CD4-positive, alpha-beta memory T cell (primary cell): ENCODE measurements at regions not wholly inside any gene's neighbourhood (a gene's known extent, or its start where the extent isn't known, plus 50 kb on each side); places are given as distances from the start of the nearest gene placed in this dataset.
"Not testable (repeated sequence)": the region's sequence is repeated elsewhere in the genome, so short reads cannot be mapped to it uniquely, and the experiment has no call there.

ENCODE experiments used
- CTCF ChIA-PET: fragments of 350-600 bp; sonication (Branson Sonifier 250); formaldehyde crosslinking; loops from one replicate; lab custom pipeline; 2021; ENCODE audit warnings: inconsistent platforms; ENCODE audit not compliant: partially characterized antibody; lab: Charles Lee
- POLR2A ChIA-PET: fragments of 350-600 bp; sonication (Branson Sonifier 250); formaldehyde crosslinking; loops from one replicate; lab custom pipeline; 2021; ENCODE audit not compliant: partially characterized antibody; lab: Charles Lee
- DNase-seq, 5 donors: peaks; one replicate each; pipeline versions ENCODE4 v3.0.0 to v3.0.0-alpha.2; 2020 to 2022; ENCODE audit warnings: mixed read lengths in 1 of 5
- H3K27ac ChIP-seq: one replicate; pipeline ENCODE4 v1.7.0; 2013; ENCODE audit warnings: low read depth, low read length
- H3K27me3 ChIP-seq: 2 replicates; pipeline ENCODE4 v1.7.0; 2013; ENCODE audit warnings: mild to moderate bottlenecking, low read length, moderate library complexity; ENCODE audit not compliant: insufficient read depth
- H3K36me3 ChIP-seq: 2 replicates; pipeline ENCODE4 v1.7.0; 2013; ENCODE audit warnings: mild to moderate bottlenecking, low read length, moderate library complexity; ENCODE audit not compliant: insufficient read depth
- H3K4me1 ChIP-seq: 2 replicates; pipeline ENCODE4 v1.7.0; 2013; ENCODE audit warnings: mild to moderate bottlenecking, low read length, moderate library complexity; ENCODE audit not compliant: insufficient read depth
- H3K4me3 ChIP-seq, 2 donors: one replicate each; pipeline ENCODE4 v1.7.0; 2013; ENCODE audit warnings: low read length in 2 of 2, mild to moderate bottlenecking in 1 of 2
- H3K9me3 ChIP-seq, 2 donors: one replicate each; pipeline ENCODE4 v1.7.0; 2013; ENCODE audit warnings: low read length in 2 of 2, control low read depth in 1 of 2; ENCODE audit not compliant: control insufficient read depth in 1 of 2
- H3K27ac Mint-ChIP-seq, 7 donors: one replicate each; pipeline ENCODE4 v1.8.0; 2020 to 2021; ENCODE audit warnings: mixed read lengths in 7 of 7, mild to moderate bottlenecking in 6 of 7, inconsistent platforms in 3 of 7, moderate library complexity in 3 of 7
- H3K27me3 Mint-ChIP-seq, 2 donors: one replicate each; pipeline ENCODE4 v1.8.0; 2020 to 2021; ENCODE audit warnings: mixed read lengths in 2 of 2
- H3K36me3 Mint-ChIP-seq, 2 donors: one replicate each; pipeline ENCODE4 v1.8.0; 2020 to 2021; ENCODE audit warnings: mixed read lengths in 2 of 2, inconsistent platforms in 1 of 2, mild to moderate bottlenecking in 1 of 2
- H3K4me1 Mint-ChIP-seq, 4 donors: one replicate each; pipeline ENCODE4 v1.8.0; 2020 to 2021; ENCODE audit warnings: mixed read lengths in 4 of 4, mild to moderate bottlenecking in 1 of 4
- H3K4me3 Mint-ChIP-seq, 8 donors: one replicate each; pipeline ENCODE4 v1.8.0; 2020 to 2021; ENCODE audit warnings: mixed read lengths in 8 of 8, mild to moderate bottlenecking in 7 of 8, moderate library complexity in 6 of 8, inconsistent platforms in 3 of 8
- H3K9me3 Mint-ChIP-seq, 8 donors: one replicate each; pipeline ENCODE4 v1.8.0; 2020 to 2021; ENCODE audit warnings: mixed read lengths in 8 of 8, mild to moderate bottlenecking in 5 of 8, inconsistent platforms in 3 of 8, moderate library complexity in 1 of 8
- intact Hi-C: fragments of 100-400 bp; cut with micrococcal nuclease; formaldehyde crosslinking; loops from one replicate; pipeline ENCODE4 v1.15.1; 2023

GRCh38 chr1:838291-838690 lies 85.4 kb upstream of the SAMD11 start:
- peak overlapping the region; percentile 13 to 78 (median 64) for H3K27ac Mint-ChIP-seq
- H3K27ac ChIP-seq, H3K27me3 Mint-ChIP-seq, POLR2A ChIA-PET, H3K4me3 ChIP-seq, H3K36me3 ChIP-seq, H3K27me3 ChIP-seq, H3K9me3 Mint-ChIP-seq, H3K9me3 ChIP-seq, intact Hi-C loops, DNase-seq, CTCF ChIA-PET: not testable (repeated sequence)
- peaks cover 33% of the 10 kb centered on the region for H3K4me1 ChIP-seq
- H3K4me3 Mint-ChIP-seq, result peak overlapping the region in 1 of 8 donors; percentile 7
- peaks cover 31 to 57% (median 41%) of the 10 kb centered on the region in 4 donors for H3K4me1 Mint-ChIP-seq
- peaks cover 11 to 16% of the 10 kb centered on the region in 2 donors for H3K36me3 Mint-ChIP-seq

GRCh38 chr1:840592-840991 lies 83.1 kb upstream of the SAMD11 start:
- DNase-seq, CTCF ChIA-PET: not testable (repeated sequence)
- H3K4me3 Mint-ChIP-seq, result peak overlapping the region in 6 of 8 donors; percentile 0 to 79 (median 41)

GRCh38 chr1:841671-842425 lies 81.9 kb upstream of the SAMD11 start:
- Histone ChIP-seq H3K4me1 (peaks cover 53% of the 10 kb centered on the region), H3K27ac (peak overlapping the region; percentile 37)
- intact Hi-C loops, CTCF ChIA-PET, H3K36me3 Mint-ChIP-seq, H3K9me3 Mint-ChIP-seq, POLR2A ChIA-PET, H3K4me3 ChIP-seq, H3K27me3 Mint-ChIP-seq, H3K9me3 ChIP-seq, H3K36me3 ChIP-seq, H3K27me3 ChIP-seq: not testable (repeated sequence)
- H3K4me3 Mint-ChIP-seq, result peak overlapping the region; percentile 45 to 79 (median 64)
- DNase-seq, result peak; percentile 29 to 51 (median 39)
- H3K4me1 Mint-ChIP-seq, result peaks cover 45 to 78% (median 61%) of the 10 kb centered on the region in 4 donors
- H3K27ac Mint-ChIP-seq, result peak overlapping the region; percentile 57 to 94 (median 87)

More at GRCh38 chr1:840592-840991, 83.1 kb upstream of the SAMD11 start:
- H3K9me3 ChIP-seq, H3K4me3 ChIP-seq, POLR2A ChIA-PET, H3K27me3 Mint-ChIP-seq, intact Hi-C loops, H3K27me3 ChIP-seq, H3K27ac ChIP-seq, H3K36me3 Mint-ChIP-seq, H3K36me3 ChIP-seq, H3K9me3 Mint-ChIP-seq: not testable (repeated sequence)
- H3K27ac Mint-ChIP-seq, result peak overlapping the region; percentile 10 to 94 (median 87)
- H3K4me1 Mint-ChIP-seq, result peaks cover 46 to 73% (median 58%) of the 10 kb centered on the region in 4 donors
- peaks cover 53% of the 10 kb centered on the region for H3K4me1 ChIP-seq

DNA sequence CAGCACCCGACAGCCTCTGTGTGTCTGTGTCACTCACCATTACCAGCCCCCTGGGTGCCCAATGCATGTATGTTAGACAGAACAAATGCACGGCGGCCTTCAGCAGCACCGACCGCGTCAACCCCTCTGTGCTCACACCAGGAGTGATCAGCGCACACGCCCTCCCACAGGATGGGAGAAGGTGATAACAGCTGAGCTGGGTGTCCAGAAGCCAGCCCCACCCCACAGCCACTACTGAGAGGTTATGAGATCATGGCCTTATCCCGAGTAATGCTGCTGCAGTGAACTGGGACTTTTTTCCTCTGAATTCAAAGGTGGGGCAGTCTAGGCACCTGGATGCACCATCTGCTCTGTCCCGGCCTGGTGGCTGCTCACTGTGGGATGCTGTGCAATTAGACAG lies 80.9 kb upstream of the SAMD11 start:
- POLR2A ChIA-PET, H3K27me3 Mint-ChIP-seq, H3K36me3 ChIP-seq, H3K9me3 Mint-ChIP-seq, H3K4me3 ChIP-seq, intact Hi-C loops, H3K27me3 ChIP-seq, CTCF ChIA-PET, H3K36me3 Mint-ChIP-seq, DNase-seq, H3K9me3 ChIP-seq: not testable (repeated sequence)
- peaks cover 45 to 77% (median 60%) of the 10 kb centered on the region in 4 donors for H3K4me1 Mint-ChIP-seq
- H3K4me1 ChIP-seq, result peaks cover 49% of the 10 kb centered on the region
- peak overlapping the region; percentile 82 to 94 (median 92) for H3K27ac Mint-ChIP-seq
- H3K27ac ChIP-seq, result peak overlapping the region; percentile 41
- peak overlapping the region in 7 of 8 donors; percentile 49 to 85 (median 71) for H3K4me3 Mint-ChIP-seq

DNA sequence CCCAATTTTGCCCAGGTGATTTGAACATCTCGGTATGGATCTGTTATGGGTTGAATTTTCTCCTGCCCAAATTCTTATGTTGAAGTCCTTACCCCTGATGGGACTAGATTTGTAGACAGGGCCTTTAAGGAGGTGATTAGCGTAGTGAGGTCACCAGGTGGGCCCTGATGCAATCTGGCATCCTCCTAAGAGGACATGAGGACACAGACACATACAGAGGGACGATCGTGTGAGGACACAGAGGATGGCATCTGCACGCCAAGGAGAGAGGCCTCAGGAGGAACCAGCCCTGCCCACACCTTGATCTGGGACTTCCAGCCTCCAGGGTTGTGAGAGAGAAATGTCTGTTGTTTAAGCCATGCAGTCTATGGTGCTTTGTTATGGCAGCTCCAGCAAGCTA lies 79.8 kb upstream of the SAMD11 start:
- H3K4me3 ChIP-seq, H3K27me3 Mint-ChIP-seq, H3K9me3 ChIP-seq, H3K36me3 Mint-ChIP-seq, POLR2A ChIA-PET, DNase-seq, H3K27me3 ChIP-seq, CTCF ChIA-PET, H3K36me3 ChIP-seq, H3K9me3 Mint-ChIP-seq, intact Hi-C loops: not testable (repeated sequence)
- peaks cover 49% of the 10 kb centered on the region for H3K4me1 ChIP-seq
- H3K4me3 Mint-ChIP-seq, result peak overlapping the region; percentile 21 to 85 (median 72)
- peak overlapping the region; percentile 91 to 96 (median 93) for H3K27ac Mint-ChIP-seq
- peak overlapping the region; percentile 41 for H3K27ac ChIP-seq
- peaks cover 41 to 68% (median 52%) of the 10 kb centered on the region in 4 donors for H3K4me1 Mint-ChIP-seq

- H3K27ac ChIP-seq, result peak overlapping the region; percentile 41
- POLR2A ChIA-PET, result no interaction called here
Observed at GRCh38 chr1:844472-845026, 79.2 kb upstream of the SAMD11 start.

GRCh38 chr1:845641-846040 lies 78.1 kb upstream of the SAMD11 start:
- H3K9me3 ChIP-seq, CTCF ChIA-PET, H3K36me3 Mint-ChIP-seq, intact Hi-C loops, DNase-seq, H3K27ac ChIP-seq, H3K4me3 ChIP-seq, H3K36me3 ChIP-seq, H3K27me3 Mint-ChIP-seq, POLR2A ChIA-PET, H3K27me3 ChIP-seq, H3K9me3 Mint-ChIP-seq: not testable (repeated sequence)
- Mint-ChIP-seq H3K4me3 (peak overlapping the region in 3 of 8 donors; percentile 51 to 69 (median 62)), H3K4me1 (peaks cover 30 to 51% (median 44%) of the 10 kb centered on the region in 4 donors), H3K27ac (peak overlapping the region in 5 of 7 donors; percentile 4 to 51 (median 36))
- peaks cover 41% of the 10 kb centered on the region for H3K4me1 ChIP-seq

More at GRCh38 chr1:844472-845026, 79.2 kb upstream of the SAMD11 start:
- no peak overlapping the region for H3K4me3 ChIP-seq
- H3K4me1 ChIP-seq, result peaks cover 49% of the 10 kb centered on the region
- no peaks in the 10 kb centered on the region for H3K27me3 ChIP-seq
- Mint-ChIP-seq H3K27ac (peak overlapping the region; percentile 91 to 96 (median 93)), H3K27me3 (no peaks in the 10 kb centered on the region), H3K4me1 (peaks cover 36 to 62% (median 51%) of the 10 kb centered on the region in 4 donors), H3K36me3 (no peaks in the 10 kb centered on the region), H3K4me3 (peak overlapping the region; percentile 10 to 85 (median 72)), H3K9me3 (no peaks in the 10 kb centered on the region)
- H3K36me3 ChIP-seq, result no peaks in the 10 kb centered on the region
- intact Hi-C loops, result no loop called here
- H3K9me3 ChIP-seq, result no peaks in the 10 kb centered on the region
- peak; percentile 28 to 55 (median 40) for DNase-seq
- CTCF ChIA-PET, result interaction anchor here (1.0 kb wide), 1 partner anchor 25 kb away, joined by 4 read pairs; no protein-coding TSS in a partner anchor
